Posterior cingulate gyrus (tissue), 11 donors: ENCODE measurements at regions not wholly inside any gene's neighbourhood (a gene's known extent, or its start where the extent isn't known, plus 50 kb on each side); places are given as distances from the start of the nearest gene placed in this dataset.

Experiments used
- DNase-seq, 10 donors: peaks; one replicate each; pipeline versions ENCODE4 v3.0.0 to v3.0.0-alpha.2; 2020 to 2021; ENCODE audit warnings: mixed read lengths in 3 of 10
- intact Hi-C: fragments of 100-400 bp; cut with DNase I; formaldehyde crosslinking; loops from one replicate; pipeline ENCODE4 v1.15.1; 2023

GRCh38 chr9:22383718-22384117 is 62.9 kb upstream of the DMRTA1 start:
- no peak for DNase-seq
- intact Hi-C loops, result no loop called here

GRCh38 chr9:22389271-22389670 is 57.4 kb upstream of the DMRTA1 start:
- DNase-seq, result no peak
- intact Hi-C loops, result no loop called here

DNA sequence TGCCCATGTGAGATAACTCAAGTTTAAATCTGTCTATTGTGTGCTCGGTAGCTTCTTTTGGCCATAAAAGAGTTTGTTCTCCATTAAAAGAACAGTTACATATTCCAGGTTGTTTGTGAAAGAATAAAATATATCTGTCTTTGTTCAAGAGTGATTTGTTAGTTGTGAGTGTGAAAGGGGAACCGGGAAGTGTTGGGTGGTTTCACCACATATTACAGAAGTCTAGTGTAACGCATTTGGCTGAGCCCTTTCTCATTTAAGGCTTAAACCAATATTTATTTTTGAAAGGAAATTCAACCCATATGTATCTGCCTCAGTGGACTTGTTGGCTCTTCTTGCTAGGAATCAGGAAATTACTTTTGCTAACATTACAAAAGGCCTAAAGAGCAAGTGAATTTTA is 54.1 kb upstream of the DMRTA1 start:
- intact Hi-C loops, result no loop called here
- no peak for DNase-seq

DNA sequence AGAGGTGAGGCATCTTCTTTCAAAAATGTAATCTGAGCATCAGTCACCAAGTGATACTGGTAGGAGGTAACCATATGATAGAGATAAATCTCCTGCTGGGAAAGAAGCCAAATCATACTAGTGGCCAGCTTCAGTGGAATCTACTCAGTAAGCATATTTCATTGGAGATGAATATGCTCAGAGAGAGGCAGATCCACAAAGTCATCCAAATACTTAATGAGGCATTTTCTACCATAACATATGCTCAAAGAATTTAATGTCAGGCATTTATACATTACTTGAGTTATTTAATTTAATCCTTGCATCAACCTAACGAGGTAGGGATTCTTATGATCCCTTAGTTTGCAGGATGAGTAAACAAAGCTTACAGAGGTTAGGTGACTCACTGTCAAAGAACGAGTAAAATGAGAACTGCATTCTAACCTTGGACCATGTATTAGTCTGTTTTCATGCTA is 50.9 kb upstream of the DMRTA1 start:
- intact Hi-C loops, result no loop called here

More for the DNA sequence above, 50.9 kb upstream of the DMRTA1 start:
- DNase-seq, result no peak
